OCI-M2 (cell line): ENCODE measurements at regions not wholly inside any gene's neighbourhood (a gene's known extent, or its start where the extent isn't known, plus 50 kb on each side); places are given as distances from the start of the nearest gene placed in this dataset.

ENCODE experiments used
- DNase-seq: peaks from one replicate; lab custom pipeline; 2025; ENCODE audit not compliant: unreplicated experiment; lab: John Stamatoyannopoulos, UW

DNA sequence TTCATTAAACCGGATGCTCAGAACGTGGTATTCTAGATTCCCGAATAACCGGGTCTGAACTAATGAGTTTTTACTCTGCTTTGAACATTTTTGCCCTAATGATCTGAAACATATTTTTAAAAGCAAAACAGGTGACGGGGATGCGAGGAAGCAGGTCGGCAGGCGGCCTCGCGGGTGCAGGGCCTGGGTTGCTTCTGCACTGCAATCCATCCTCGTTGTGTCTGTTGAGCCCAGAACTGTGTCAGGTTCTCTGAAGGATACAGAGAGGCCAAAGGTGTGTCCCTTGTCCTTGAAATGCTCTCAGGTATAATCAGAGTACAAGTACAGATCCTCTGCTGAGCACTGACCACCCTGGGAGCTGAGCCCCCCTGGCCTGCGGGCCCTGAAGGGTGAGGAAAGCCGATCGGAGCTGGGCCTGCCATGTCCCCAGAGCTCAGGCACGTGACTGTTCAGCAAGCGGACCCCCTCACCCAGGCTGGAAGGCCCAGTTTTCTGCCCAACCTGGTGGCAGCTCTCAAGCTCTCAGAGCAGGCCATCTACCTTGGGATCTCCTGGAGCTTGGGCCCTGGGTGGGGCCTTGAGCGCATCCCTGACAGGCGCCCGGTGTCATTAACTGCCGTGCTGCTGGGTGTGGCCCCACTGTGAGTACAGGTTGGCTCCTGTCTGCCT, 151.8 kb downstream of the OLFM1 start:
- DNase-seq = no peak

DNA sequence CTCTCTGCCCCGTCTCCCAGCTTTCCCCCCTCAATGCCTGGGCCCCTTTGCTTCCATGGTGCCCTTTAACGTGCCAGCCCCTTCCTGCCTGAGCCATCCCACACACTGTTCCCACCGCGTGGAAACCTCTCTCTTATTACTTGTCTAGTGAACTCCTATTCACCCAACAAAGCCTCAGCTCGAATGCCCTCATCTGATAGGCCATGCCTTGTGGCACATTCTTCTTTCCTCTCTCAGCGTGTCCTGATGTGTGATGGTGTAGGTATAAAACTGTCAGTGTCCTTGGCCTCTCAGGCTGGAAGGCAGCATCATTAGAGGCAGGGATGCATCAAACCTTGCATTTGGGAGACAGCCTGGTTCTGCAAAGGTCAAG, 152.3 kb downstream of the OLFM1 start:
- DNase-seq = no peak

DNA sequence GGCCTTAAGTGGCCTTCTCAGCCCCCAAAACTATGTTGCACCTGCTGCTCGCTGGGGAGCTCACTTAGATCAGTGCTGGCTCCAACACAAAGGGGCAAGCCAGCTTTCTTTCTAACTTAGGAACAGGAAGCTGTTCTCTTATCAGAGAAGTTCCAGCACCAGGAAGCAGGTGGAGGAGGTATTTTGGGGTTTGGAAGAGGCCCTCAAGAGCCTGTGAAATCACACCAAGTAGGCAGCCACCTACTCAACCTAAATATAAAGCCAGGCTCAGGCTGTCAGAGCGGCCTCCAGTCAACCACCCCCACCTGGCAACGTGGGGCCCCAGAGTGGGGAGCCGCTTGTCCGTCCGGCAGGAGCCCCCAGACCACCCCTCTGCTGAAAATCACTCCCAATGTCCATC, 152.8 kb downstream of the OLFM1 start:
- DNase-seq = no peak

DNA sequence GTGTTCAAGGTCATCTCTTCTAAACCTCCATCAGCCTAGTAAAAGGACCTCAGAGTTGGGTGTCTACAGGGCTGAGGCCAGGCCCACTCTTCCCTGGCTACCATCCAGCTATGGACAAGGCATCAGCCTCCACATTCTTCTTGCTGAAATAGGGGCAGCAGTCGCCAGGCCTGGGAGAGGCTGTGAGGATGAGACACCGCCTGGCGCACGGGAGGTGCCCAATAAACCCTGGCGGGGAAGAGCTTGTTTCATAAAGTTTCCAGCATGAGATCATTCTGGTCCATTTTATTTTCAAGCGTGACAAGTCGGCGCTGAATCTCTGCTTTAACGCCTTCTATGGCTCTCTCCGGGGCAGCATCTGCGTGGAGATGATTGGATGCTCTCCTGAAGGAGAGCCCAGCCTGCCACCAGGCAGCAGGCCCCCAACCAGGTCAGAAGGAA, 153.4 kb downstream of the OLFM1 start:
- DNase-seq = no peak

DNA sequence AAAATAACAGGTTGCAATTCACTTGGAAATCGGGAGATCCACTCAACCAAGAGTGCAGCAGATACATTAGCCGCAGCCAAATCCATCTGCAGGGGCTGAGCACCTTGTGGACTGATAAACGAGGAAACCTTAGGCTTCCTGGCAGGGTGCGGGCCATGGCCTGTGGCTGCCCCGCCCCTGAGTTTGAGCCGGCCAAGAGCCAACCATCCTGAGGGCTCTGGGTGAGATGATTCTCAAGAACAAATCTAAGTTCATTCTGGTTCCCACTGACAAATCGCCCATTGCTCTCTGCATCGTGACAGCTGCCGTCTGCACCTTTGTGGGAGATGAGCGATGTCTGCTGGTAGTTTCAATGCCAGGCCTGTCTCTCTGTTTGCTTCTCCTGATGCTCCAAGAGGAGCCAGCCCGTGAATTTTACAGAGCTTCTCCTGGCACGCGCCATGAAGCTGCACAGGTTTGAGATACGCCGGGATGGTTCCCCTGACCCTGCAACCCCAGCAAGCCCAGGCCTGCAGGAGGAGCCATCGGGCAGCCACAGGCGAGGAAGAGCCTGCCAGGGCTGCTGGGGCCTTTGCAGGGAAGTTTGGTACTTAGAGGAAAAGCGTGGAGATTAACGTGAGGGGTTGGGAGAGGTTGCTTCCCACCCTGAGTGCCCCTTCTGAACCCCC, 154.0 kb downstream of the OLFM1 start:
- no peak for DNase-seq

DNA sequence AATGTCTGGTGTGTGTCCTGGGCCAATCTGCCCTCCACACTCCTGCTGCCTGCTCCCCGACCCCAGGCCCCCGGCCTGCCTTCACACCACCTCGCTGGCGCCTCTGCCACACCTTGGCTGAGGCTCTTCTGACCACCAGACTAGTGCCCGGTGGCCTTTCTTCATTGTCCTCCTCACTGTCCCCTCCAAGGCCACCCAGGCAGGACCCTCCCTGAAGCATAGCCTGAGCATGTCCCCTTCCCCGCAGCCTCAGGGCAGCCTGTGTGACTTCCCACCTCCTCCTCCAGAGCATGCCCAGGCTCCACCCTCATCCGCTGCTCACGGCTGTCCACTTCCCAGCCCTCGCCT, 154.6 kb downstream of the OLFM1 start:
- no peak for DNase-seq

DNA sequence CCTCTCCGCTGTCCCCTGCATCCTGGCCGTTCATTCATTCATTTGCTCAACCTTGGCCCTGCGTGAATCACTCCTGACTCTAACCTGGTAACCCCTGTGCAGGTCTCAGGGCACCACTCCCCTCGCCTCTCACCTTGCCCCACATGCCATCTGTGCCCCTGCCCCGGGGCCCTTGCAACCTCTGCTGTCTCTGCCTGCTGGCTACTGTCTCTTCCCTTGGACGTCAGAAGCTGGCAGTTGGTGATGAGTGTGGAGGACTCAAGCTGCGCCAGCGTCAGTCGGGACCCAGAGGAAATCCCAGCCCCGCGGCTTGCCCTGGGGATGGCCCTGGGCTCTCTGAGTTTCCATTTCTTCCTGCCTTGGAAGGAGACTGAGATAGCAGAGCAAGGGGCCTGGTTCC, 154.9 kb downstream of the OLFM1 start:
- no peak for DNase-seq

DNA sequence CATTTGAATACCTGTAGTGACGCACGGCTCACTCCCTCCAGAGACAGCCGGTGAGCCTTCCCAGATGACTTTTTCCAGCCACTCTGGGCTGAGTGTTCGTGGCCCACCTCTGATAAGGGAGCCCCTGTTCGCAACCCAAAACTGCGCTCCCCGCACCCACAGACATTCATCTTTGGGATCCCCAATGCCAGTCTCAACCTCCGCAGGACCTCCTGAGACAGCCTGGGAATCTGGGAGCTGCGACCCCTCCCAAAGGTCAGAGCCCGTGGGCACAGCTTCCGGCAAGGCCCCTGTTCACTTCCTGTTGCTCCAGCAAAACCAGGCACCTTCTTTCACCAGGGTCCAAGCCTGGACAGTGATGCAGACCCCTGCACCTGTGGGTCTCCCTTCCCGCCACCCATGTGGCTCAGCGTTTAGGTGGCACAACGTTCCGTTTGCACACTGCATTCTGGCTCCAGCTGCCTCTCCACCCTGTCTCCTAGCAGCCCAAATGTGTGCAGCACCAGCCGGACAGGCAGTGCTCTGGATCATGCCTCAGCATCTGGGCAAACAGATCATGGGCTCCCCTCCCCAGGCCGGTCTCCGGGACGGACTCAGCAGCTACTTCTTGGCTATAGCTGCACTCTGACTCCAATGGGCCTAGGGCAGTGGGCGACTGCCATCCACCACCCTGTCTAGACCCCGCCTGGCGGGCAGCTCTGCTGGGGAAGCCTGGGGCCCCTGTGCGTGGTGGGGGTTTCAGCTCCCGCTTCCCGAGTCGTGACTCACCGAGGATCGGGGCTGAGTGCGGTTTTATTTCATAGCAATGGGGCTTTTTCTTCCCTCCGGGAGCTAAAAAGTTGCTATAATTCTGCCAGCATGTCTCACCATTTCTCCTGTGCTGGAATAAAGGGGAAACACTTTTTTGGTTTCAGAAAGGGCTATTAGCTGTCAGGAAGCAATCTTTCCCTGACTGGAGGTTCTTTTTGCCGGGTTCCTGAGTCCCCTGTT, 156.0 kb downstream of the OLFM1 start:
- DNase-seq = no peak

DNA sequence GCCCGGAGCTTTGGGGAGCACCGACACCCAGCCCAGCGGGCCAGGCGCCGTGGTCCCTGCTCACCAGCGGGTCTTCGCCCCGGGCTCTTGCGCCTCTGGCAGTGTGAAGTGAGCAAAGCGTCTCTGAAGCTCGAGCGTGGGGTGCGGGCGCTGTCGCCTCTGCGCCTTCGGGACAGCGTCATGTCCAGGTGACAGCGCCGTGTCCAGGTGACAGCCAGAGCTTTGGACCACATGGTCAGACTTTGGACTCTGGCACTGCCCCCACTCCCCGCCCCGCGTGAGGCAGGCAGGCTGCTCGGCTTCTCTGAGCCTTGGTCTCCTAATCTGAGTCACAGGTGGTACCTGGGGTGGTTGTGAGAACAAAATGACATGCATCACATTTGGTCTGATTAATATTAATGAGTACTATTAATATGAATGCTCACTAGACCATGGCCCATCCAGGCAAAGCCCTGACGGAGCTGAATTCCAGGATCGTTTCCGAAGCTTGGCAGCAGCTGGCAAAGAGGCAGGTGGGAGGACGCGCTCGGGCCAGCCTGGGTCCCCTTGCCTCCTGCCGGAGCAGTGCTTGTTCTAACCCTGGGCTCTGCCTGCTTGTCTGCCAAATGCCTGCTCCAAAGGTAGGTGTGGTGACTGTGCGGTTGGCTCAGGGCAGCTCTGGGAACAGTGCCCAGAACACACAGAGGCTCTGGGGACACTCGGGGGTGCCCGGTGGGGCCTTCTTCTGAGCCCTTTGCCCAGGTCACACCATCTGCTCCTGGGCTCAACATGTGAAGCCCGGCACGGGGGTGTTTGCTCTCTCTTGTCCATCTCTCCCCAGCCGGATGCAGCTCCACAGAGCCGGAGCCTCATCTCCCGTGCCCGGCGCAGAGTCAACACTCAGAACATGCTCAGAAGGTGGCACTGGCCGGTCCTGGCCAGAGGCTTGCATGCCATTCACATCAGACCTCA, 157.1 kb downstream of the OLFM1 start:
- no peak for DNase-seq

DNA sequence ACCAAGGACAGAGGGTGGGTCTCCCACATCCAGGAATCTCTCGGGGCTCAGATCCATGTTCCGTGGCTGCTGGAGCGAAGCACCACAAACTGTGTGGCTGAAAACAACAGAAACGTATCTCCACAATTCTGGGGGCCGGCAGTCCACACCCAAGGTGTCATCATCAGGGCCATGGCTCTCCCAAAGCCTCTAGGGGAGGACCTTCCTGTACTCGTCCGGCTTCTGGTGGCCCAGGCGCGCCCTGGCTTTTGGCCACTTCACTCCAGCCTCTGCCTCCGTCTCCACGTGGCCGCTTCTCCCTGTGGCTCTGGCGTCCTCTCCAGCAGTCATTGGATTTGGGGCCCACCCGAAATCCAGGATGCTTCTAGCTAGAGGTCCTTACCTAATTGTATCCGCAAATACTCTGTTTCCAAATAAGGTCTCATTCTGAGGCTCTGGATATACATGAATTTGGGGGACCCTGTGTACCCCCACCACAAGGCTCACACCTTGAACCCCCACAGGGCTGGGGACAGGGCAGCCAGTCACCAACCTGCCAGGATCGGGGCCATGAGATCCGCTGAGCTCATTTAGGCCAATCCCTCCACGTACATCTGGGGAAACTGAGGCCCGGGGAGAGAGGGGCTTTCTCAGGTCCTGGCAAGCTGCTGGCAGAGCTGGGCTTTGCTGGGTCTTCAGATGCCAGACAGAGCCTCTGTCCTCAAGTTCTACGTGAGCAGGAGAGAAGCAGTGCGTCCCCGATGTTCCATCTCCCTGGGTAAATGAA, 158.2 kb downstream of the OLFM1 start:
- DNase-seq = no peak

DNA sequence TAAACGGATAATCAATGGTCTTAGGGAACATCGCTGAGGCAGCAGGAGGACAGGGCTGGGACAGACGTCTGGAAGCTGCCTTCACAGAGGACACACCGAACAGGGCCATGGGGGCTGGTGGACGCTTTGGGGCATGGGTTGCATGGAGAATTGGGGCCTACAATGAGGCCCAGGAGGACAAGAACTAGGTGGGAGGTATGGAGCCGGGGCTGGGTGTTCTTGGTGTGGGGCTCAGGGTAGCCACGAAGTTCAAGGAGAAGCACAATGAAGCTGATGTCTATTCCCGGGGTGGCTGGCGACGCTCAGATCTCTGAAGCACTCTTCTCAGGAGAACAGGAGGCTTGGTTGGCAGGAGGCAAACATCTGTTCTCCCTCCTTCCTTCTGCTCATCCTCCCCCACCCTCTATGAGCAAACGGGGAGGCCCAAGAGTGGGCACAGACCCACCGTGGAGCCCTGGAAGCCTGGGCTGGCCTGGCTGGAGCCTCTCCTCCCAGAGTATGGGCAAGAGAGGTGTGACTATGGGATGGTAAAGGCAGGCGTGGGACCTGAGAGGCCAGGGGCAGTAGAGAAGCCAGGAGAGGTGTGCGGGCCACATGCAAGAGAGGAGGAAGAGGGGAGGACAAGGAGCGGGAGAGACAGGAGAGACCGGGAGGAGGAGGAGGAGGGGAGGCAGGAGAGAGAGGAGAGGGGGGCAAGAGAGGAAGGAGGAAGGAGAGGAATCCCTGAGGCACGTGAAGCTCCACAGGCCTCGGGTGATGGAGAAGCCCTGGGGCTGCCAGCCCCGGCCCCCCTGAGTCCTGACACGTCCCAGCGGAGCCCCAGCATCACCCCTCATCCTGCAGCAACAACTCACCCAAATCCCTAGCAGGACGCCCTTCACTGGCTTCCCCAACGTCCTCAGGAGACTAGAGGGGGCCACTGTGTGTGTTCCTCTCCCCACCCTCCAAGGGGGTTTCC, 159.1 kb downstream of the OLFM1 start:
- DNase-seq = no peak

DNA sequence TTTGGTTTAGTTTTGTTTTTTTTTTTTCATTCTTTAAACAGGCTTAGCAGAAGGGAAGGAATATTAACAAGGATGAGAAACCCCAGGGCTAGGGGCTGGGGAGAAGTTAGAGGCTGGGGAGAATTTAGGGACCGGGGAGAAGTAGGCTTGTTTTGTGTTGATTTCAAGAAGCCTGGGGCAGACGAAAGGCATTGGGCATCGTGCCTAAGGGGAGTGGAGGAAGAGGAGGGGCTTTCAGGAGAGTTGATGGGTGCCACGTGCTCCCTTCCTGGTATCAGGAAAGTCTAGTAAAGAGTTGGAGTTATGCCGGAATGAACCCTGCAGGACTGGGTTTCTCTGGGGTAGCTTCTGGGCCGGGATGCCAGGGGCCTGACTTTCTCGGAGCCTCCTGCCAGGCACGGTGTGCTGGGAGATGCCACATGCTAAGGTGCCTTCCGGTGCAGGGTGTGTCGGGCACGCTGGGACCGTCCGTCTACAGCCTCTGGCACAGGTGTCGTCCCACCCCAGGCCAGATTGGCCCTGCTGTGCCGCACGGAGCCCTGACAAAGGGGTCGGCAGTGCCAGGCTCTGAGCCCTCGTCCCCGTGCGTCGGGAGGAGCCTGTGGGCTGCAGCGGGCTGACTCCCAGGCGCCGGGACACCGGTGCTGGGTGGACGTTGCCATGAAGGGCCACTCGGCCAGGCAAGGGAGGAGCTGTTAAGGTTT, 159.9 kb downstream of the OLFM1 start:
- DNase-seq = no peak

DNA sequence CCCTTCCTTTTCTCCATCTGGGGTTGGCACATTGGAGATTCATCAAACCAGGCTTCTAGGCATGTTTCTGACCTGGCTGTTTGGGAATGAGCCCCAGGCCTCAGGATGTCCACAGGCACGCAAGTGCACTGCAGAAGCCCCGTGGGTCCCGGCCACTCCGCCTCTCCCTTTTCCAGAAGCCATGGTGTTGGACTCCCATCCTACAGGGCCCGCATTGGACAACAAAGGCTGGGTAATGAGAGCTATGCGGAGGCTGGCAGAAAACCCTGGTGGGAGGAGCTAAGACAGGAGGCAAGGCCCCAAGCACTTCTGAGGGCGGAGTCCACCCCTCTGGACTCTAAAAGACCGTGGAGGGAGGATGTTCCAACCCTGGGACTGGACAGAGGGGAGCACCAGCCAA, 160.6 kb downstream of the OLFM1 start:
- no peak for DNase-seq

DNA sequence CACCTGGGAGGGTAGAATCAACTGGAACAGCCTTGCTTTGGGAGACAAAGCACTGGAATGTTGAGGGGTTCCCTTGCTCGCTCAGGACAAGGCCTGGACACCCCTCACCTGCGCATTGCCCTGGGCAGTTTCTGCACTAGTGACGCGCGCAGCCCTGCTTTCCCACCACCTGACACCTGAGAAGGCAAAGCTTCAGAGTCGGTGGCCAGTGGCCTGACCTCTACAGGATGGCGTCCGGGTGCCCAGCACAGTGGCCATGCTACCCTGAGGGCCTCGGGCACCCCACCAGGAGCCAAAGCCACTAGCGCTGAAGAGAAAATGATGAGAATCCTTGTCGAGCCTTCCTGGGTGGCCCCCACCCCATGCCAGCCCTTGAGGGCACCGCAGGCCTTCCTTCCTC, 161.3 kb downstream of the OLFM1 start:
- no peak for DNase-seq

DNA sequence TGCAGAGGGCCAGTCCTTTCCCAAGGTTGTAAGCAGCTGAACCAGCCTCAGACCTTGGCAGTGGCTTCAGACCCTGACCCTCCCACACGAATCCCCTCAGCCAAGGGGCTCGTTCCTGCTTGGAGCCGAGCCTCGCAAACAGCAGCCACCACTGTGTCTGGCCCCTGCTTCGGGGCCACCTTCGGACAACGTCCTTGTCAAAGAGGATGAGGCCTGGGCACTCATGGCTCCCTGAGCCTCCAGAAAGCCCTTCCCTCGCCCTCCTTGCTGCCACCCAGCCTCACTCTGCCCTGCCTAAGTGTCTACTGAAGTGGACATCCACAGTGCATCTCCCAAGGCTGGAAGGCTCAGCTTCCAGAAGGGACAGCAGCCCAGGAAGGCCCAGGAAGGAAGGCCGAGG, 161.7 kb downstream of the OLFM1 start:
- DNase-seq = no peak

DNA sequence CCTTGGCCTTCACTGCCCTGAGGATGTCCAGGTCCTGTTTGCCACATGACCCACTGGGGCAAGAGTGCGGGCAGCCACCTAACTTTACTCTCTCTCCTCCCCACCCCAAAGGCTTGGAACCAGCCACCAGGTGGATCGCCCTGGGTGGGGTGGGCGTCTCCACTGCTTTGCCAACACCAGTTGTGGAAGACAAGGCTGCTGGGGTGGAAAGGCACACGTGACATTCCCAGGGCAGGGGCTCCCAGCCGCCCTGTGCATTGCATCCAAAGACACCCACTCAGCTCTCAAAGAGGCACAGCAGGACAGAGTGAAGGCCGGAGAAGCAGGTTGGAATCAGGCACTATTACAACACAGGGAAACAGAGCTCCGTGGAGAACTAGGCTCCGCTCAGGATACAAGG, 162.2 kb downstream of the OLFM1 start:
- DNase-seq = no peak

DNA sequence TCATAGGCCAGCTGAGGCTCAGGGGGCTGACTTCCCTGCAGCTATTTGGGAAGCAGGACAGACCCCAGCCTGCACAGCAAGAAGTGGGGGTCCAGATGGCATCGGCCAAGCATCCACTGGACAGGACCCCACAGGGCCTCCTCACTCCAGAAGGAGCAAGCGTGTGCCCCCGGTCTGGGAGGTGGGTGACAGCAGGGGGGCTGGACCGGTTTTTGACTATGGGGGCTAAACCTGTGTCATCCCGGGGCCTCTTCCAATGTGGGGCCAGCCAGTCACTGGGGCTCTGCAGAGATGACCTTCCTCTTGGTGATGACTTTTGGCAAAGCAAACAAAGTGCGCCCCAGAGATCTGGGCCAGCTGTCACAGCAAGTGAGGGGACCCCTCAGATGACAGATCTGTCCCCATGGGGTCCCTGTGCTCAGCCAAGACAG, 163.9 kb downstream of the OLFM1 start:
- no peak for DNase-seq

DNA sequence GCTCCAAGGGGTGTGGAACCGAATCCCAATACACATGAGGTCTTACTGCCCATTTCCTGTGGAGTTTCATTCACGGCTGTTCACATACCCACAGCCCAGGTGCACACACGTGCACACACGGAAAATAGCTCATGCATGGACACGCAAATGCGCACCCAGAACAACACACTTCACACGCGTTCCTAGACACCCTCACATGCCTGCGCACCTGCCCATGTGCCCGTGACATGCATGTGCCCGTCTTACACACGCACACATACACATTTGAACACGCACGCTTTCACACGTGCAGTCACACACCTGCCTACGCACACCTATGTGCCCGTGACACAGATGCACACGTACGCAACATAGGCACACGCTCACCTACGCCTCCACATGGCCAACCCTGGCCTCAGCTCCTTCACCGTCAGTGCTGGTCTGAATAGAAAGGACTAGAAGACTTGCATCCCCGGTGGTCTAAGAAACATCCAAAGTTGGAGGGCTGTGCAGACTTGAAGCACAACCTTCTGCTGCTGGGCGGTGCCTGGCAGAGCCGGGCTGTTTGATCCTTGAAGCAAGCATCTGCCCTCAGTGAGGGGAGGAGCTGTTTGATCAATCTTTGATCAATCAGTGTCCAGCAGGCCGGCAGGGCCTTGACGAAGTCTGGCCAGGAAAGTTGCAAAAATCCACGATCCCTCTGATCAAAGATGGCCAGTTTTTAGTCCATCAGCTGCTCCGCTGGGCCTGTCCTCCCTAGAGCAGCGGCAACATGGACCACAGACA, 164.7 kb downstream of the OLFM1 start:
- no peak for DNase-seq
